ENCODE measurements at regions not wholly inside any gene's neighbourhood (a gene's known extent, or its start where the extent isn't known, plus 50 kb on each side); places are given as distances from the start of the nearest gene placed in this dataset.

GRCh38 chr1:217253351-217253750 lies 377.5 kb downstream of the GPATCH2 start:
- no peak for TF ChIP-seq TAF1 (IDR thresholded peaks at IDR 0.05; ENCODE audit: borderline replicate concordance, low read depth, low read length)
- no peak for TF ChIP-seq POLR2A (IDR thresholded peaks at IDR 0.05; ENCODE audit: low read depth, low read length)
- no peak for TF ChIP-seq POLR2AphosphoS5 (IDR thresholded peaks at IDR 0.05; ENCODE audit: low read depth, low read length)
- DNase-seq (ENCODE audit: insufficient read length) (no peak), FAIRE-seq (no peak)

GRCh38 chr1:217251121-217251520 lies 379.8 kb downstream of the GPATCH2 start:
- no peak for DNase-seq (ENCODE audit: insufficient read length)
- TF ChIP-seq POLR2AphosphoS5 (IDR thresholded peaks at IDR 0.05; ENCODE audit: low read depth, low read length) (no peak), TAF1 (IDR thresholded peaks at IDR 0.05; ENCODE audit: borderline replicate concordance, low read depth, low read length) (no peak), POLR2A (IDR thresholded peaks at IDR 0.05; ENCODE audit: low read depth, low read length) (no peak)
- FAIRE-seq = no peak

GRCh38 chr1:217249857-217250256 lies 381.0 kb downstream of the GPATCH2 start:
- TF ChIP-seq POLR2A (IDR thresholded peaks at IDR 0.05; ENCODE audit: low read depth, low read length) = no peak
- no peak for TF ChIP-seq POLR2AphosphoS5 (IDR thresholded peaks at IDR 0.05; ENCODE audit: low read depth, low read length)
- TF ChIP-seq TAF1 (IDR thresholded peaks at IDR 0.05; ENCODE audit: borderline replicate concordance, low read depth, low read length) = no peak
- no peak for FAIRE-seq

GRCh38 chr1:217244971-217245370 lies 385.9 kb downstream of the GPATCH2 start:
- FAIRE-seq = no peak
- no peak for DNase-seq (ENCODE audit: insufficient read length)
- TF ChIP-seq TAF1 (IDR thresholded peaks at IDR 0.05; ENCODE audit: borderline replicate concordance, low read depth, low read length) (no peak), POLR2AphosphoS5 (IDR thresholded peaks at IDR 0.05; ENCODE audit: low read depth, low read length) (no peak), POLR2A (IDR thresholded peaks at IDR 0.05; ENCODE audit: low read depth, low read length) (no peak)

More at GRCh38 chr1:217249857-217250256, 381.0 kb downstream of the GPATCH2 start:
- no peak for DNase-seq (ENCODE audit: insufficient read length)

- FAIRE-seq = no peak
Measured at GRCh38 chr1:217240656-217241055, 390.2 kb downstream of the GPATCH2 start.

GRCh38 chr1:217238945-217239344 lies 391.9 kb downstream of the GPATCH2 start:
- FAIRE-seq (no peak), DNase-seq (ENCODE audit: insufficient read length) (no peak)
- TF ChIP-seq TAF1 (IDR thresholded peaks at IDR 0.05; ENCODE audit: borderline replicate concordance, low read depth, low read length) = no peak
- no peak for TF ChIP-seq POLR2A (IDR thresholded peaks at IDR 0.05; ENCODE audit: low read depth, low read length)
- TF ChIP-seq POLR2AphosphoS5 (IDR thresholded peaks at IDR 0.05; ENCODE audit: low read depth, low read length) = no peak

More at GRCh38 chr1:217240656-217241055, 390.2 kb downstream of the GPATCH2 start:
- TF ChIP-seq POLR2AphosphoS5 (IDR thresholded peaks at IDR 0.05; ENCODE audit: low read depth, low read length) = no peak
- TF ChIP-seq POLR2A (IDR thresholded peaks at IDR 0.05; ENCODE audit: low read depth, low read length) = no peak
- TF ChIP-seq TAF1 (IDR thresholded peaks at IDR 0.05; ENCODE audit: borderline replicate concordance, low read depth, low read length) = no peak
- DNase-seq (ENCODE audit: insufficient read length) = no peak

GRCh38 chr1:217230412-217230811 lies 400.5 kb downstream of the GPATCH2 start:
- FAIRE-seq (no peak), DNase-seq (ENCODE audit: insufficient read length) (no peak)
- no peak for TF ChIP-seq TAF1 (IDR thresholded peaks at IDR 0.05; ENCODE audit: borderline replicate concordance, low read depth, low read length)
- TF ChIP-seq POLR2AphosphoS5 (IDR thresholded peaks at IDR 0.05; ENCODE audit: low read depth, low read length) = no peak
- TF ChIP-seq POLR2A (IDR thresholded peaks at IDR 0.05; ENCODE audit: low read depth, low read length) = no peak

GRCh38 chr1:217228689-217229088 lies 402.2 kb downstream of the GPATCH2 start:
- no peak for TF ChIP-seq POLR2AphosphoS5 (IDR thresholded peaks at IDR 0.05; ENCODE audit: low read depth, low read length)
- TF ChIP-seq POLR2A (IDR thresholded peaks at IDR 0.05; ENCODE audit: low read depth, low read length) = no peak
- no peak for TF ChIP-seq TAF1 (IDR thresholded peaks at IDR 0.05; ENCODE audit: borderline replicate concordance, low read depth, low read length)
- FAIRE-seq = no peak
- no peak for DNase-seq (ENCODE audit: insufficient read length)

- DNase-seq (ENCODE audit: insufficient read length) = no peak
Measured at GRCh38 chr1:217224201-217224600, 406.7 kb downstream of the GPATCH2 start.

GRCh38 chr1:217214551-217214950 lies 416.3 kb downstream of the GPATCH2 start:
- FAIRE-seq = no peak
- no peak for DNase-seq (ENCODE audit: insufficient read length)
- TF ChIP-seq POLR2AphosphoS5 (IDR thresholded peaks at IDR 0.05; ENCODE audit: low read depth, low read length) (no peak), POLR2A (IDR thresholded peaks at IDR 0.05; ENCODE audit: low read depth, low read length) (no peak), TAF1 (IDR thresholded peaks at IDR 0.05; ENCODE audit: borderline replicate concordance, low read depth, low read length) (no peak)

More at GRCh38 chr1:217224201-217224600, 406.7 kb downstream of the GPATCH2 start:
- TF ChIP-seq POLR2AphosphoS5 (IDR thresholded peaks at IDR 0.05; ENCODE audit: low read depth, low read length) (no peak), TAF1 (IDR thresholded peaks at IDR 0.05; ENCODE audit: borderline replicate concordance, low read depth, low read length) (no peak), POLR2A (IDR thresholded peaks at IDR 0.05; ENCODE audit: low read depth, low read length) (no peak)
- no peak for FAIRE-seq

- no peak for FAIRE-seq
- TF ChIP-seq POLR2AphosphoS5 (IDR thresholded peaks at IDR 0.05; ENCODE audit: low read depth, low read length) (no peak), POLR2A (IDR thresholded peaks at IDR 0.05; ENCODE audit: low read depth, low read length) (no peak), TAF1 (IDR thresholded peaks at IDR 0.05; ENCODE audit: borderline replicate concordance, low read depth, low read length) (no peak)
- no peak for DNase-seq (ENCODE audit: insufficient read length)
Measured at GRCh38 chr1:217211486-217211885, 419.4 kb downstream of the GPATCH2 start.

- DNase-seq (ENCODE audit: insufficient read length) = no peak
- TF ChIP-seq TAF1 (IDR thresholded peaks at IDR 0.05; ENCODE audit: borderline replicate concordance, low read depth, low read length) = no peak
- no peak for FAIRE-seq
Measured at GRCh38 chr1:217205578-217205977, 425.3 kb downstream of the GPATCH2 start.

GRCh38 chr1:217196616-217197015 lies 434.3 kb downstream of the GPATCH2 start:
- no peak for TF ChIP-seq POLR2AphosphoS5 (IDR thresholded peaks at IDR 0.05; ENCODE audit: low read depth, low read length)
- TF ChIP-seq TAF1 (IDR thresholded peaks at IDR 0.05; ENCODE audit: borderline replicate concordance, low read depth, low read length) = no peak
- no peak for TF ChIP-seq POLR2A (IDR thresholded peaks at IDR 0.05; ENCODE audit: low read depth, low read length)
- DNase-seq (ENCODE audit: insufficient read length) (no peak), FAIRE-seq (no peak)

Measured in GM12892 (cell line).